OCI-LY1 (cell line): ENCODE measurements at regions not wholly inside any gene's neighbourhood (a gene's known extent, or its start where the extent isn't known, plus 50 kb on each side); places are given as distances from the start of the nearest gene placed in this dataset.

Source experiments
- H2AFZ ChIP-seq: fragments of 200-600 bp; sonication (generic), shearing (Covaris generic); 2 replicates; pipeline ENCODE4 v1.6.0; 2014; ENCODE audit warnings: antibody characterized with exemption, mild to moderate bottlenecking, low read length
- H3F3A ChIP-seq: fragments of 200-600 bp; sonication (generic), shearing (Covaris generic); 2 replicates; pipeline ENCODE4 v1.6.0; 2014; ENCODE audit warnings: mild to moderate bottlenecking, antibody characterized with exemption, low read length, moderate library complexity; ENCODE audit not compliant: insufficient read depth
- H3K27ac ChIP-seq: fragments of 200-600 bp; sonication (generic); 2 replicates; pipeline ENCODE4 v1.5.1; 2014; ENCODE audit warnings: low read length, mixed run types, mild to moderate bottlenecking, low read depth; ENCODE audit not compliant: poor library complexity, severe bottlenecking
- H3K27me3 ChIP-seq: fragments of 200-600 bp; sonication (generic); 2 replicates; pipeline ENCODE4 v1.6.0; 2014; ENCODE audit warnings: antibody characterized with exemption, mild to moderate bottlenecking, low read length, moderate library complexity; ENCODE audit not compliant: insufficient read depth
- H3K36me3 ChIP-seq: fragments of 200-600 bp; sonication (generic); 2 replicates; pipeline ENCODE4 v1.6.1; 2014; ENCODE audit warnings: mild to moderate bottlenecking, antibody characterized with exemption, low read length, moderate library complexity, mixed read lengths; ENCODE audit not compliant: insufficient read depth
- H3K4me1 ChIP-seq: fragments of 200-600 bp; sonication (generic); 2 replicates; pipeline ENCODE4 v1.5.1; 2014; ENCODE audit warnings: mild to moderate bottlenecking, low read length, moderate library complexity; ENCODE audit not compliant: insufficient read depth, severe bottlenecking
- H3K4me2 ChIP-seq: fragments of 200-600 bp; sonication (generic), shearing (Covaris generic); 2 replicates; pipeline ENCODE4 v1.6.1; 2014; ENCODE audit warnings: low read length
- H3K4me3 ChIP-seq: fragments of 200-600 bp; sonication (generic); 2 replicates; pipeline ENCODE4 v1.5.1; 2014; ENCODE audit warnings: low read length, low read depth, mild to moderate bottlenecking, mixed read lengths; ENCODE audit not compliant: poor library complexity, severe bottlenecking
- H3K79me2 ChIP-seq: fragments of 200-600 bp; shearing (Covaris generic); 2 replicates; pipeline ENCODE4 v1.6.1; 2016; ENCODE audit warnings: mixed run types, low read length, mixed read lengths; ENCODE audit not compliant: insufficient read depth
- H3K9ac ChIP-seq: fragments of 200-600 bp; sonication (generic), shearing (Covaris generic); 2 replicates; pipeline ENCODE4 v1.6.1; 2014; ENCODE audit warnings: mild to moderate bottlenecking, low read length, mixed read lengths
- H3K9me2 ChIP-seq: fragments of 200-600 bp; sonication (generic), shearing (Covaris generic); 2 replicates; pipeline ENCODE4 v1.6.1; 2014; ENCODE audit warnings: low read depth, mild to moderate bottlenecking, low read length, mixed read lengths
- H3K9me3 ChIP-seq: fragments of 200-600 bp; shearing (Covaris generic); 2 replicates; pipeline ENCODE4 v1.6.1; 2014; ENCODE audit warnings: low read length, mixed read lengths
- H4K20me1 ChIP-seq: fragments of 200-600 bp; sonication (generic), shearing (Covaris generic); 2 replicates; pipeline ENCODE4 v1.6.0; 2016; ENCODE audit warnings: mild to moderate bottlenecking, low read length; ENCODE audit not compliant: insufficient read depth
- EZH2 ChIP-seq: fragments of 200-600 bp; sonication (generic), shearing (Covaris generic); IDR thresholded peaks from 2 replicates; pipeline ENCODE4 v1.8.0; 2017; ENCODE audit warnings: borderline replicate concordance, mixed run types, mild to moderate bottlenecking, antibody characterized with exemption, low read length, moderate library complexity, mixed read lengths
- TF ChIP-seq, protein P1 (sequence below): fragments of 200-600 bp; sonication (generic), shearing (Covaris generic); IDR thresholded peaks from 2 replicates; pipeline ENCODE4 v1.5.1; 2017; ENCODE audit warnings: mild to moderate bottlenecking, antibody characterized with exemption, low read length, moderate library complexity, mixed read lengths

- Histone ChIP-seq H3K4me2 (no peak overlapping the region), H3K27ac (no peak overlapping the region)
Observed at GRCh38 chr2:236916651-236917050, 169.0 kb upstream of the COPS8 start.

GRCh38 chr2:236917164-236917563, 168.5 kb upstream of the COPS8 start:
- H3K79me2 ChIP-seq, result no peaks in the 10 kb centered on the region
- H3K4me1 ChIP-seq, result no peaks in the 10 kb centered on the region
- H2AFZ ChIP-seq, result no peak overlapping the region
- H3K4me2 ChIP-seq, result no peak overlapping the region
- H3F3A ChIP-seq, result no peaks in the 10 kb centered on the region
- H3K36me3 ChIP-seq, result no peaks in the 10 kb centered on the region
- H3K9ac ChIP-seq, result no peak overlapping the region
- H3K27ac ChIP-seq, result no peak overlapping the region
- H4K20me1 ChIP-seq, result no peaks in the 10 kb centered on the region
- TF ChIP-seq, protein P1, sequence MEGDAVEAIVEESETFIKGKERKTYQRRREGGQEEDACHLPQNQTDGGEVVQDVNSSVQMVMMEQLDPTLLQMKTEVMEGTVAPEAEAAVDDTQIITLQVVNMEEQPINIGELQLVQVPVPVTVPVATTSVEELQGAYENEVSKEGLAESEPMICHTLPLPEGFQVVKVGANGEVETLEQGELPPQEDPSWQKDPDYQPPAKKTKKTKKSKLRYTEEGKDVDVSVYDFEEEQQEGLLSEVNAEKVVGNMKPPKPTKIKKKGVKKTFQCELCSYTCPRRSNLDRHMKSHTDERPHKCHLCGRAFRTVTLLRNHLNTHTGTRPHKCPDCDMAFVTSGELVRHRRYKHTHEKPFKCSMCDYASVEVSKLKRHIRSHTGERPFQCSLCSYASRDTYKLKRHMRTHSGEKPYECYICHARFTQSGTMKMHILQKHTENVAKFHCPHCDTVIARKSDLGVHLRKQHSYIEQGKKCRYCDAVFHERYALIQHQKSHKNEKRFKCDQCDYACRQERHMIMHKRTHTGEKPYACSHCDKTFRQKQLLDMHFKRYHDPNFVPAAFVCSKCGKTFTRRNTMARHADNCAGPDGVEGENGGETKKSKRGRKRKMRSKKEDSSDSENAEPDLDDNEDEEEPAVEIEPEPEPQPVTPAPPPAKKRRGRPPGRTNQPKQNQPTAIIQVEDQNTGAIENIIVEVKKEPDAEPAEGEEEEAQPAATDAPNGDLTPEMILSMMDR, result no peak
- TF ChIP-seq EZH2, result no peak
- H3K9me2 ChIP-seq, result no peaks in the 10 kb centered on the region
- no peak overlapping the region for H3K4me3 ChIP-seq
- 0 out of 2 replicates have a peak, but pooled peaks cover 4% of the 10 kb centered on the region for H3K27me3 ChIP-seq
- no peaks in the 10 kb centered on the region for H3K9me3 ChIP-seq

More at GRCh38 chr2:236916651-236917050, 169.0 kb upstream of the COPS8 start:
- Histone ChIP-seq H3F3A (no peaks in the 10 kb centered on the region), H3K9me3 (no peaks in the 10 kb centered on the region), H2AFZ (no peak overlapping the region), H3K9me2 (no peaks in the 10 kb centered on the region), H4K20me1 (no peaks in the 10 kb centered on the region), H3K4me3 (no peak overlapping the region), H3K27me3 (0 out of 2 replicates have a peak, but pooled peaks cover 4% of the 10 kb centered on the region), H3K79me2 (no peaks in the 10 kb centered on the region), H3K9ac (no peak overlapping the region), H3K36me3 (no peaks in the 10 kb centered on the region), H3K4me1 (no peaks in the 10 kb centered on the region)
- no peak for TF ChIP-seq EZH2
- TF ChIP-seq, protein P1, result no peak

DNA sequence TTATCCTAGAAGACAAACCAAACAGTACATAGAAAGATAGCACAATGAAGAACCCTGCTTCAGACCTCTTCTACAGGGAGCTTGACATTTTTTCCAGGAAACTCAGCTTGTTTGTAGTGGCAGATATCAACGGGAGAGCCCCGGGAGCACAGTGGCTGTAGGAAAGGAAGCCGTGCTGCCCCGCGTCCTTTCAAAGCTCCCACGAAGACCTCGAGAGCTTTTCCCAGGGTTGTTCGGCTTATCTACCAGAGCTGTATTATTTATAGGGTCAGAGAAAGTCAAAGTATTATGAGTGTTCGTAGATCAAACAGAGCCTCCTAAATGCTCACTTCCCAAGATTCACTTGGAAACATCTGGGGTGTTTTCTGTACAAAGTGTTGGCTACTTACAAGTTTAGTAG, 167.1 kb upstream of the COPS8 start:
- Histone ChIP-seq H3F3A (no peaks in the 10 kb centered on the region), H3K4me3 (no peak overlapping the region), H4K20me1 (no peaks in the 10 kb centered on the region), H2AFZ (no peak overlapping the region), H3K27ac (no peak overlapping the region), H3K79me2 (no peaks in the 10 kb centered on the region), H3K27me3 (0 out of 2 replicates have a peak, but pooled peaks cover 4% of the 10 kb centered on the region), H3K4me2 (no peak overlapping the region), H3K36me3 (no peaks in the 10 kb centered on the region), H3K9me2 (no peaks in the 10 kb centered on the region), H3K4me1 (no peaks in the 10 kb centered on the region), H3K9me3 (no peaks in the 10 kb centered on the region), H3K9ac (no peak overlapping the region)
- TF ChIP-seq, protein P1, result no peak
- no peak for TF ChIP-seq EZH2
